MM.1S (cell line): ENCODE measurements at regions not wholly inside any gene's neighbourhood (a gene's known extent, or its start where the extent isn't known, plus 50 kb on each side); places are given as distances from the start of the nearest gene placed in this dataset.

ENCODE experiments used
- DNase-seq: peaks from one replicate; pipeline ENCODE4 v3.0.0-alpha.2; 2015
- H2AFZ ChIP-seq: fragments of 300-600 bp; sonication (generic); 2 replicates; pipeline ENCODE4 v1.6.0; 2016; ENCODE audit warnings: antibody characterized with exemption, low read length
- H3F3A ChIP-seq: fragments of 300-600 bp; sonication (generic); 2 replicates; pipeline ENCODE4 v1.6.1; 2016; ENCODE audit warnings: mild to moderate bottlenecking, antibody characterized with exemption, low read length, moderate library complexity, mixed read lengths; ENCODE audit not compliant: insufficient read depth
- H3K27ac ChIP-seq: fragments of 300-600 bp; sonication (generic); 2 replicates; pipeline ENCODE4 v1.5.1; 2016; ENCODE audit warnings: mild to moderate bottlenecking, low read length
- H3K27me3 ChIP-seq: fragments of 300-600 bp; sonication (generic); replicated peaks from 2 replicates; pipeline ENCODE4 v1.6.0; 2016; ENCODE audit warnings: low read length; ENCODE audit not compliant: insufficient read depth
- H3K36me3 ChIP-seq: fragments of 300-600 bp; sonication (generic); replicated peaks from 2 replicates; pipeline ENCODE4 v1.6.1; 2016; ENCODE audit warnings: mild to moderate bottlenecking, low read length, mixed read lengths; ENCODE audit not compliant: insufficient read depth
- H3K4me1 ChIP-seq: fragments of 300-600 bp; sonication (generic); 2 replicates; pipeline ENCODE4 v1.6.1; 2016; ENCODE audit warnings: low read length, mixed read lengths
- H3K4me2 ChIP-seq: fragments of 300-600 bp; sonication (generic); 2 replicates; pipeline ENCODE4 v1.6.0; 2016; ENCODE audit warnings: low read depth, low read length
- H3K4me3 ChIP-seq: fragments of 300-600 bp; sonication (generic); 2 replicates; pipeline ENCODE4 v1.5.1; 2016; ENCODE audit warnings: low read length, mixed read lengths
- H3K79me2 ChIP-seq: fragments of 300-600 bp; sonication (generic); 2 replicates; pipeline ENCODE4 v1.6.1; 2016; ENCODE audit warnings: mixed run types, low read length, mixed read lengths
- H3K9ac ChIP-seq: fragments of 300-600 bp; sonication (generic); 2 replicates; pipeline ENCODE4 v1.6.1; 2016; ENCODE audit warnings: low read length, mixed read lengths
- H3K9me2 ChIP-seq: fragments of 300-600 bp; sonication (generic); replicated peaks from 2 replicates; pipeline ENCODE4 v1.6.1; 2016; ENCODE audit warnings: mild to moderate bottlenecking, low read length, mixed read lengths; ENCODE audit not compliant: insufficient read depth
- H3K9me3 ChIP-seq: fragments of 300-600 bp; sonication (generic); replicated peaks from 2 replicates; pipeline ENCODE4 v1.6.1; 2016; ENCODE audit warnings: mild to moderate bottlenecking, low read length, mixed read lengths; ENCODE audit not compliant: insufficient read depth
- H4K20me1 ChIP-seq: fragments of 300-600 bp; sonication (generic); 2 replicates; pipeline ENCODE4 v1.6.1; 2016; ENCODE audit warnings: mild to moderate bottlenecking, low read length, moderate library complexity, mixed read lengths; ENCODE audit not compliant: insufficient read depth
- CTCF ChIP-seq: fragments of 300-600 bp; sonication (generic); IDR thresholded peaks from 2 replicates; pipeline ENCODE4 v1.5.1; 2016; ENCODE audit warnings: antibody characterized with exemption, low read length, mixed read lengths
- EZH2 ChIP-seq: fragments of 300-600 bp; sonication (generic); optimal IDR thresholded peaks from 2 replicates; pipeline ENCODE3; 2017; ENCODE audit warnings: low read depth, mild to moderate bottlenecking, antibody characterized with exemption, low read length, mixed read lengths
- EZH2phosphoT487 ChIP-seq: fragments of 300-600 bp; sonication (generic); IDR thresholded peaks from 2 replicates; pipeline ENCODE4 v1.6.1; 2018; ENCODE audit warnings: antibody characterized with exemption, low read length

DNA sequence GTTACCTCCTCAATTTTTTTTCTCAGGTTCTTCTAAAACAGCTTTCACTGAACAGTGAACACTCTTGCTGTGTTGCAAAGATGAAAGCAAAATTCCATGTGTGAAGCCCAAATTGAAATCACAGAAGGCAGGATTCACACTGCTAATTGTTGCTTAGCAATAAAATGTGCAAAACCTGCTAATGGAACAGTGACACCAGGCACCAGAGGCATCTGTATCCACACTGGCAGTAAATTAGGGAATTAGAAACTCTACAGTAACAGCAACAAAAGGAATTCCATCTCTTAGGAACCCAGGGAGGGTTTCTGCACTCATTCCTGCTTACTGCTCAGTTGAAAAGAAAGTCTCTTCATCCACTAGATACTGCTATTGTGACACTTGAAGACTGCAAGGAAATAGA is 202.3 kb downstream of the GXYLT1 start:
- no peak overlapping the region for H3K4me3 ChIP-seq
- no peak for DNase-seq
- no peak overlapping the region for H2AFZ ChIP-seq
- no peaks in the 10 kb centered on the region for H4K20me1 ChIP-seq
- no peak for TF ChIP-seq EZH2phosphoT487
- no peak for TF ChIP-seq CTCF
- no peak for TF ChIP-seq EZH2
- no peak overlapping the region for H3K4me2 ChIP-seq
- no peak overlapping the region for H3K27ac ChIP-seq
- H3K36me3 ChIP-seq, result no peaks in the 10 kb centered on the region
- H3K9me3 ChIP-seq, result no peaks in the 10 kb centered on the region
- H3K9me2 ChIP-seq, result no peaks in the 10 kb centered on the region
- no peaks in the 10 kb centered on the region for H3K27me3 ChIP-seq
- H3F3A ChIP-seq, result no peaks in the 10 kb centered on the region
- no peak overlapping the region for H3K9ac ChIP-seq
- no peaks in the 10 kb centered on the region for H3K79me2 ChIP-seq
- no peaks in the 10 kb centered on the region for H3K4me1 ChIP-seq

GRCh38 chr12:41941079-41941478 is 203.6 kb downstream of the GXYLT1 start:
- Histone ChIP-seq H2AFZ (no peak overlapping the region), H3K36me3 (no peaks in the 10 kb centered on the region), H3K27ac (no peak overlapping the region), H3K9ac (no peak overlapping the region), H3K4me3 (no peak overlapping the region), H3K79me2 (no peaks in the 10 kb centered on the region), H3F3A (no peaks in the 10 kb centered on the region), H3K9me3 (no peaks in the 10 kb centered on the region), H3K4me2 (no peak overlapping the region), H4K20me1 (no peaks in the 10 kb centered on the region), H3K4me1 (no peaks in the 10 kb centered on the region), H3K9me2 (no peaks in the 10 kb centered on the region), H3K27me3 (no peaks in the 10 kb centered on the region)
- no peak for TF ChIP-seq EZH2phosphoT487
- no peak for TF ChIP-seq EZH2
- TF ChIP-seq CTCF, result no peak
- DNase-seq, result no peak

DNA sequence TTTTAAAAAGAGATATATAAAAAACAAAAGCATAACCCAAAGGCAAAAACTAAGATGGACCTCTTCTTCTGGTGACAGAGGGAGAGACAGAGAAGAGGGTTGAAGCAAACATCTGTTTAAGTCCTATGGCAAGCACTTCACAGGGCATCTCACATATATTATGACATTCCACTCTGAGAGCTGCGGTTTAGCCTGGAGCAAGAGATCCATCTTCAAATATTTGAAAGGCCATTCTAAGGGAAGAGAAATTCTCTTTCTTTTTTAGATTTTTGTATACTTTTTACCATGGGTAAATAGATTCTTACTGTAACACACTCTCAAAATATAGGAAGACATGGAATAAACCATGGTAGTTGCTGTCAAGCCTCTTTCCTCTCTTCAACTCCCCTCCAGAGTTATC is 204.1 kb downstream of the GXYLT1 start:
- TF ChIP-seq CTCF (no peak), EZH2phosphoT487 (no peak), EZH2 (no peak)
- H3K9me3 ChIP-seq, result no peaks in the 10 kb centered on the region
- no peaks in the 10 kb centered on the region for H3K79me2 ChIP-seq
- no peaks in the 10 kb centered on the region for H4K20me1 ChIP-seq
- no peak overlapping the region for H2AFZ ChIP-seq
- H3K4me1 ChIP-seq, result no peaks in the 10 kb centered on the region
- no peak overlapping the region for H3K9ac ChIP-seq
- no peaks in the 10 kb centered on the region for H3F3A ChIP-seq
- H3K36me3 ChIP-seq, result no peaks in the 10 kb centered on the region
- no peaks in the 10 kb centered on the region for H3K9me2 ChIP-seq
- DNase-seq, result no peak
- H3K27ac ChIP-seq, result no peak overlapping the region
- H3K27me3 ChIP-seq, result no peaks in the 10 kb centered on the region
- H3K4me3 ChIP-seq, result no peak overlapping the region
- no peak overlapping the region for H3K4me2 ChIP-seq
